Panc1 (cell line): ENCODE measurements at regions not wholly inside any gene's neighbourhood (a gene's known extent, or its start where the extent isn't known, plus 50 kb on each side); places are given as distances from the start of the nearest gene placed in this dataset.
"Not testable (repeated sequence)": the region's sequence is repeated elsewhere in the genome, so short reads cannot be mapped to it uniquely, and the experiment has no call there.

Experiments
- POLR2AphosphoS5 ChIP-seq: IDR thresholded peaks from 2 replicates; pipeline ENCODE4 v1.6.1; 2012; ENCODE audit warnings: mild to moderate bottlenecking, low read depth, low read length, moderate library complexity
- SIN3A ChIP-seq: IDR thresholded peaks from 2 replicates; pipeline ENCODE4 v1.6.1; 2012; ENCODE audit warnings: low read depth, mild to moderate bottlenecking, low read length, moderate library complexity, borderline replicate concordance; ENCODE audit not compliant: insufficient read depth
- TF ChIP-seq, protein P1 (sequence below): fragments of 450-650 bp; IDR thresholded peaks from 2 replicates; pipeline ENCODE4 v1.5.1; 2017; ENCODE audit warnings: mild to moderate bottlenecking

DNA sequence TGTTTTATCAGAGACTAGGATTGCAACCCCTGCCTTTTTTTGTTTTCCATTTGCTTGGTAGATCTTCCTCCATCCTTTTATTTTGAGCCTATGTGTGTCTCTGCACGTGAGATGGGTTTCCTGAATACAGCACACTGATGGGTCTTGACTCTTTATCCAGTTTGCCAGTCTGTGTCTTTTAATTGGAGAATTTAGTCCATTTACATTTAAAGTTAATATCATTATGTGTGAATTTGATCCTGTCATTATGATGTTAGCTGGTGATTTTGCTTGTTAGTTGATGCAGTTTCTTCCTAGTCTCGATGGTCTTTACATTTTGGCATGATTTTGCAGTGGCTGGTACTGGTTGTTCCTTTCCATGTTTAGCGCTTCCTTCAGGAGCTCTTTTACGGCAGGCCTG, 198.0 kb upstream of the ADO start:
- TF ChIP-seq, protein P1, sequence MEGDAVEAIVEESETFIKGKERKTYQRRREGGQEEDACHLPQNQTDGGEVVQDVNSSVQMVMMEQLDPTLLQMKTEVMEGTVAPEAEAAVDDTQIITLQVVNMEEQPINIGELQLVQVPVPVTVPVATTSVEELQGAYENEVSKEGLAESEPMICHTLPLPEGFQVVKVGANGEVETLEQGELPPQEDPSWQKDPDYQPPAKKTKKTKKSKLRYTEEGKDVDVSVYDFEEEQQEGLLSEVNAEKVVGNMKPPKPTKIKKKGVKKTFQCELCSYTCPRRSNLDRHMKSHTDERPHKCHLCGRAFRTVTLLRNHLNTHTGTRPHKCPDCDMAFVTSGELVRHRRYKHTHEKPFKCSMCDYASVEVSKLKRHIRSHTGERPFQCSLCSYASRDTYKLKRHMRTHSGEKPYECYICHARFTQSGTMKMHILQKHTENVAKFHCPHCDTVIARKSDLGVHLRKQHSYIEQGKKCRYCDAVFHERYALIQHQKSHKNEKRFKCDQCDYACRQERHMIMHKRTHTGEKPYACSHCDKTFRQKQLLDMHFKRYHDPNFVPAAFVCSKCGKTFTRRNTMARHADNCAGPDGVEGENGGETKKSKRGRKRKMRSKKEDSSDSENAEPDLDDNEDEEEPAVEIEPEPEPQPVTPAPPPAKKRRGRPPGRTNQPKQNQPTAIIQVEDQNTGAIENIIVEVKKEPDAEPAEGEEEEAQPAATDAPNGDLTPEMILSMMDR: not testable (repeated sequence)
- TF ChIP-seq POLR2AphosphoS5, SIN3A: not testable (repeated sequence)
